ENCODE measurements at regions not wholly inside any gene's neighbourhood (a gene's known extent, or its start where the extent isn't known, plus 50 kb on each side); places are given as distances from the start of the nearest gene placed in this dataset.

DNA sequence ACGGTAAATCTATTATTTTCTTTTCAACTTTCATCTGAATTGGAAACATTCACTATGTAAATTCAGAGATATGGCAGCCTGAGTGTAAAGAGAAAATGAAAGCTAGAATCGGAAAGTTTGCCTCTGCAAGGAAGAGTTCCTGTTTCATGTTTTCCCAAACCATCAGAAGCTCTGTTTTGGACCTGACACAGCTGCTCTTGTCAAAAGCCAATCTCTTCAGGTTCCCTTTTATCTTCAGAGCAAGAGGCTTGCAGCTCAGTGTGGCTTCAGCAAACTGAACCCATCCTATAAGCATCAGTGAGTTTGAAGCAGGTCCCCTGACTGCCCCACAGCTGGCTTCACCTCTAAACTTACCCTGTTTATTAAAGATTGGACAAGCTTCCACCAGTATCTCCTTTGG is 1099.7 kb downstream of the DTWD2 start:
- TF ChIP-seq, protein P1, sequence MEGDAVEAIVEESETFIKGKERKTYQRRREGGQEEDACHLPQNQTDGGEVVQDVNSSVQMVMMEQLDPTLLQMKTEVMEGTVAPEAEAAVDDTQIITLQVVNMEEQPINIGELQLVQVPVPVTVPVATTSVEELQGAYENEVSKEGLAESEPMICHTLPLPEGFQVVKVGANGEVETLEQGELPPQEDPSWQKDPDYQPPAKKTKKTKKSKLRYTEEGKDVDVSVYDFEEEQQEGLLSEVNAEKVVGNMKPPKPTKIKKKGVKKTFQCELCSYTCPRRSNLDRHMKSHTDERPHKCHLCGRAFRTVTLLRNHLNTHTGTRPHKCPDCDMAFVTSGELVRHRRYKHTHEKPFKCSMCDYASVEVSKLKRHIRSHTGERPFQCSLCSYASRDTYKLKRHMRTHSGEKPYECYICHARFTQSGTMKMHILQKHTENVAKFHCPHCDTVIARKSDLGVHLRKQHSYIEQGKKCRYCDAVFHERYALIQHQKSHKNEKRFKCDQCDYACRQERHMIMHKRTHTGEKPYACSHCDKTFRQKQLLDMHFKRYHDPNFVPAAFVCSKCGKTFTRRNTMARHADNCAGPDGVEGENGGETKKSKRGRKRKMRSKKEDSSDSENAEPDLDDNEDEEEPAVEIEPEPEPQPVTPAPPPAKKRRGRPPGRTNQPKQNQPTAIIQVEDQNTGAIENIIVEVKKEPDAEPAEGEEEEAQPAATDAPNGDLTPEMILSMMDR (IDR thresholded peaks at IDR 0.05; ENCODE audit: low read depth, low read length) = no peak
- TF ChIP-seq EZH2phosphoT487 (IDR thresholded peaks at IDR 0.05; ENCODE audit: low read depth) = no peak

Data from OCI-LY3 (cell line).